ENCODE measurements at regions not wholly inside any gene's neighbourhood (a gene's known extent, or its start where the extent isn't known, plus 50 kb on each side); places are given as distances from the start of the nearest gene placed in this dataset.
"Not testable (repeated sequence)": the region's sequence is repeated elsewhere in the genome, so short reads cannot be mapped to it uniquely, and the experiment has no call there.

- DNase-seq (no peak), ATAC-seq (ENCODE audit: low FRiP score in 2 of 2) (no peak)
- Histone ChIP-seq H3K27ac (no peak overlapping the region), H3K27me3 (no peaks in the 10 kb centered on the region), H3K4me3 (no peak overlapping the region), H3K4me1 (no peaks in the 10 kb centered on the region), H3K9me3 (no peaks in the 10 kb centered on the region), H3K36me3 (no peaks in the 10 kb centered on the region)
- TF ChIP-seq CTCF (IDR thresholded peaks at IDR 0.05): no peak
- TF ChIP-seq POLR2A (IDR thresholded peaks at IDR 0.05): no peak
- no peak for TF ChIP-seq POLR2AphosphoS5 (IDR thresholded peaks at IDR 0.05)
- no peak for TF ChIP-seq EP300 (IDR thresholded peaks at IDR 0.05)
- WGBS, 2 donors: 86 to 89% methylated on average over 6 of the region's 6 CpGs
Measured at GRCh38 chr11:116046127-116046526, 541.9 kb upstream of the CADM1 start.

- H3K9me3 ChIP-seq: no peaks in the 10 kb centered on the region
- ATAC-seq (ENCODE audit: low FRiP score in 2 of 2) (no peak), DNase-seq (no peak)
- no peaks in the 10 kb centered on the region for H3K36me3 ChIP-seq
- no peak overlapping the region for H3K4me3 ChIP-seq
- TF ChIP-seq POLR2A (IDR thresholded peaks at IDR 0.05) (no peak), POLR2AphosphoS5 (IDR thresholded peaks at IDR 0.05) (no peak), EP300 (IDR thresholded peaks at IDR 0.05) (no peak), CTCF (IDR thresholded peaks at IDR 0.05) (no peak)
- WGBS, 2 donors: 60 to 61% methylated on average over 10 of the region's 10 CpGs
- H3K27ac ChIP-seq: no peak overlapping the region
- no peaks in the 10 kb centered on the region for H3K27me3 ChIP-seq
- H3K4me1 ChIP-seq: no peaks in the 10 kb centered on the region
Measured at GRCh38 chr11:116044941-116045340, 540.7 kb upstream of the CADM1 start.

DNA sequence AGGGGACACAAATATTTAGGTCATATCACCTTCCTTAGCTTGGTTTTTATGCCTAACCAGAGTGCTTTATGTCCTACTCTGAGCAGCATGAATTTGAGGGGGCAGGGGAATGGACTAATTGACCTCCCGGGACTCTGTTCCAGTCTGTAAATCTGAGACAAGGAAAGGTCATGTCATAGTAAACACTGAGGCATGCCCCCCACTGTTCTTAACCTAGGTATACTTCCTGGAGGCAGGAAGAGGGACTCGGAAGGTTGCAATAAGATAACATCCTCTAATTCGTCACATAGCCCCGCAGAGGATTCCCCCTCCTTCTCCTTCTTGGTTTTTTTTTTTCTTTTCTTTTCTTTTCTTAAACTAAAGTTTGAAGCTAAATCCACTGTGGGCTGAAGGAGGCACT, 540.3 kb upstream of the CADM1 start:
- no peak overlapping the region for H3K27ac ChIP-seq
- no peaks in the 10 kb centered on the region for H3K9me3 ChIP-seq
- no peak for ATAC-seq (ENCODE audit: low FRiP score in 2 of 2)
- H3K36me3 ChIP-seq: no peaks in the 10 kb centered on the region
- DNase-seq: no peak
- no peaks in the 10 kb centered on the region for H3K27me3 ChIP-seq
- H3K4me3 ChIP-seq: no peak overlapping the region
- TF ChIP-seq POLR2A (IDR thresholded peaks at IDR 0.05) (no peak), POLR2AphosphoS5 (IDR thresholded peaks at IDR 0.05) (no peak), EP300 (IDR thresholded peaks at IDR 0.05) (no peak), CTCF (IDR thresholded peaks at IDR 0.05) (no peak)
- no peaks in the 10 kb centered on the region for H3K4me1 ChIP-seq
- 42 to 50% methylated on average over 4 of the region's 4 CpGs for WGBS, 2 donors

GRCh38 chr11:116043857-116044256, 539.6 kb upstream of the CADM1 start:
- no peaks in the 10 kb centered on the region for H3K4me1 ChIP-seq
- H3K27me3 ChIP-seq: no peaks in the 10 kb centered on the region
- TF ChIP-seq POLR2AphosphoS5 (IDR thresholded peaks at IDR 0.05) (no peak), CTCF (IDR thresholded peaks at IDR 0.05) (no peak), POLR2A (IDR thresholded peaks at IDR 0.05) (no peak), EP300 (IDR thresholded peaks at IDR 0.05) (no peak)
- no peaks in the 10 kb centered on the region for H3K9me3 ChIP-seq
- ATAC-seq (ENCODE audit: low FRiP score in 2 of 2) (peak in 1 of 2 donors; percentile 42), DNase-seq (no peak)
- no peaks in the 10 kb centered on the region for H3K36me3 ChIP-seq
- 68 to 94% methylated on average over 2 of the region's 2 CpGs for WGBS, 2 donors
- H3K27ac ChIP-seq: no peak overlapping the region
- H3K4me3 ChIP-seq: no peak overlapping the region

DNA sequence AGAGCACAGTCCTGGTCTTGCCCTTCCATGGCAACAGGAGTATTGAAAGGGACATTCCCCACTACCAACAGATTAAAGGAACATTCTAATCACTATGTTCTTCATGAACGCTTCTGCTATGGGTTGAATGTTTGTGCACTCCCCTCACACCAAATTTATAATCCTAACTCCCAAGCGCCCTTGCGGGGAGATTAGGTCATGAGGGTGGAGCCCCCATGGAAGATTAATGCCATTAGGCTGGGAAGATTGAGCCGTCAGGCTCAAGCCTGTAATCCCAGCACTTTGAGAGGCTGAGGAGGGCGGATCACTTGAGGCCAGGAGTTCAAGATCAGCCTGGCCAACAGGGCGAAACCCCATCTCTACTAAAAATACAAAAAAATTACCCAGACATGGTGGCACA, 538.8 kb upstream of the CADM1 start:
- 92 to 95% methylated on average over 5 to 6 of the region's 6 CpGs for WGBS, 2 donors
- not testable (repeated sequence) for H3K4me1 ChIP-seq; ATAC-seq (ENCODE audit: low FRiP score in 2 of 2); H3K36me3 ChIP-seq; H3K4me3 ChIP-seq; H3K27me3 ChIP-seq; H3K9me3 ChIP-seq; DNase-seq; H3K27ac ChIP-seq
